H9 (cell line): ENCODE measurements at regions not wholly inside any gene's neighbourhood (a gene's known extent, or its start where the extent isn't known, plus 50 kb on each side); places are given as distances from the start of the nearest gene placed in this dataset.

Source experiments
- DNase-seq: peaks from one replicate; pipeline ENCODE4 v3.0.0-alpha.2; 2017
- H2AFZ ChIP-seq: one replicate; pipeline ENCODE4 v1.6.1; 2013; ENCODE audit warnings: mild to moderate bottlenecking, low read length, control low read depth, moderate library complexity
- H2AK5ac ChIP-seq: 2 replicates; pipeline ENCODE4 v1.6.1; 2013; ENCODE audit warnings: low read length, control low read depth, mixed read lengths; ENCODE audit not compliant: insufficient read length
- H2BK120ac ChIP-seq: one replicate; pipeline ENCODE4 v1.6.1; 2013; ENCODE audit warnings: low read depth, mild to moderate bottlenecking, low read length, control low read depth, inconsistent platforms; ENCODE audit not compliant: poor library complexity, severe bottlenecking
- H2BK12ac ChIP-seq: 2 replicates; pipeline ENCODE4 v1.6.1; 2013; ENCODE audit warnings: low read length, control low read depth, mixed read lengths, low read depth; ENCODE audit not compliant: insufficient read length
- H2BK15ac ChIP-seq: 2 replicates; pipeline ENCODE4 v1.6.1; 2013; ENCODE audit warnings: low read depth, low read length, control low read depth
- H2BK20ac ChIP-seq: one replicate; pipeline ENCODE4 v1.6.1; 2013; ENCODE audit warnings: low read depth, mild to moderate bottlenecking, low read length, control low read depth, inconsistent platforms; ENCODE audit not compliant: poor library complexity, severe bottlenecking
- H2BK5ac ChIP-seq: 2 replicates; pipeline ENCODE4 v1.6.1; 2013; ENCODE audit warnings: low read length, control low read depth, mixed read lengths; ENCODE audit not compliant: insufficient read length
- H3K14ac ChIP-seq: 2 replicates; pipeline ENCODE4 v1.6.1; 2013; ENCODE audit warnings: low read length, control low read depth; ENCODE audit not compliant: insufficient read depth
- H3K18ac ChIP-seq: 2 replicates; pipeline ENCODE4 v1.6.1; 2013; ENCODE audit warnings: low read depth, mild to moderate bottlenecking, mixed read lengths, low read length, control low read depth; ENCODE audit not compliant: insufficient read length
- H3K23ac ChIP-seq: 2 replicates; pipeline ENCODE4 v1.6.1; 2013; ENCODE audit warnings: low read length, control low read depth, mixed read lengths, low read depth; ENCODE audit not compliant: insufficient read length
- H3K23me2 ChIP-seq: 2 replicates; pipeline ENCODE4 v1.6.1; 2013; ENCODE audit warnings: low read depth, mild to moderate bottlenecking, mixed read lengths, low read length, control low read depth; ENCODE audit not compliant: insufficient read length, poor library complexity, severe bottlenecking
- H3K27ac ChIP-seq: 2 replicates; pipeline ENCODE4 v1.5.1; 2013; ENCODE audit warnings: low read length, control low read depth, mixed read lengths, low read depth; ENCODE audit not compliant: insufficient read length
- H3K27me3 ChIP-seq: 2 replicates; pipeline ENCODE4 v1.6.1; 2013; ENCODE audit warnings: low read length, control low read depth, inconsistent platforms; ENCODE audit not compliant: insufficient read depth
- H3K4ac ChIP-seq: 2 replicates; pipeline ENCODE4 v1.6.1; 2013; ENCODE audit warnings: low read depth, mild to moderate bottlenecking, control low read depth, inconsistent platforms, low read length, moderate library complexity
- H3K4me1 ChIP-seq: 2 replicates; pipeline ENCODE4 v1.6.1; 2013; ENCODE audit warnings: low read length, control low read depth, inconsistent platforms; ENCODE audit not compliant: insufficient read depth
- H3K4me2 ChIP-seq: 2 replicates; pipeline ENCODE4 v1.6.1; 2013; ENCODE audit warnings: low read length, control low read depth, mixed read lengths; ENCODE audit not compliant: insufficient read length, insufficient read depth
- H3K56ac ChIP-seq: 2 replicates; pipeline ENCODE4 v1.6.1; 2013; ENCODE audit warnings: low read depth, mild to moderate bottlenecking, mixed read lengths, low read length, control low read depth; ENCODE audit not compliant: insufficient read length
- H3K79me1 ChIP-seq: 2 replicates; pipeline ENCODE4 v1.6.1; 2013; ENCODE audit warnings: low read depth, mild to moderate bottlenecking, moderate library complexity, low read length, control low read depth, inconsistent platforms; ENCODE audit not compliant: insufficient read depth, poor library complexity, severe bottlenecking
- H3K79me2 ChIP-seq: 2 replicates; pipeline ENCODE4 v1.6.1; 2013; ENCODE audit warnings: low read length, control low read depth, inconsistent platforms; ENCODE audit not compliant: insufficient read depth
- H3K9ac ChIP-seq: 2 replicates; pipeline ENCODE4 v1.6.1; 2013; ENCODE audit warnings: low read length, control low read depth, mixed read lengths; ENCODE audit not compliant: insufficient read length; ENCODE audit errors: extremely low read depth
- H3K9me3 ChIP-seq: one replicate; pipeline ENCODE4 v1.6.1; 2013; ENCODE audit warnings: low read depth, low read length, inconsistent platforms; ENCODE audit not compliant: control insufficient read depth
- H3T11ph ChIP-seq: one replicate; pipeline ENCODE4 v1.6.1; 2013; ENCODE audit warnings: mild to moderate bottlenecking, low read length, control low read depth, inconsistent platforms
- H4K20me1 ChIP-seq: one replicate; pipeline ENCODE4 v1.6.1; 2013; ENCODE audit not compliant: control insufficient read depth, insufficient read length, insufficient read depth
- H4K5ac ChIP-seq: 2 replicates; pipeline ENCODE4 v1.6.1; 2013; ENCODE audit warnings: low read depth, mild to moderate bottlenecking, mixed read lengths, low read length, control low read depth; ENCODE audit not compliant: insufficient read length
- H4K8ac ChIP-seq: replicated peaks from 2 replicates; pipeline ENCODE4 v1.6.1; 2013; ENCODE audit warnings: low read length, control low read depth, mixed read lengths, low read depth; ENCODE audit not compliant: insufficient read length
- H4K91ac ChIP-seq: 2 replicates; pipeline ENCODE4 v1.6.1; 2013; ENCODE audit warnings: low read depth, mild to moderate bottlenecking, moderate library complexity, mixed read lengths, low read length, control low read depth; ENCODE audit not compliant: insufficient read length
- H3K27ac Mint-ChIP-seq, 3 experiments: 2 replicates in 2 of 3; 3 replicates in 1 of 3; pipeline ENCODE4 v1.8.0; 2020 to 2021; ENCODE audit warnings: mixed read lengths in 3 of 3, mild to moderate bottlenecking in 1 of 3, moderate library complexity in 1 of 3
- H3K27me3 Mint-ChIP-seq: 2 replicates; pipeline ENCODE4 v1.8.0; 2021; ENCODE audit warnings: low read depth, mild to moderate bottlenecking, moderate library complexity, mixed read lengths
- H3K36me3 Mint-ChIP-seq, 3 experiments: 2 replicates in 2 of 3; 3 replicates in 1 of 3; pipeline ENCODE4 v1.8.0; 2020 to 2021; ENCODE audit warnings: low read depth in 3 of 3, mixed read lengths in 3 of 3; ENCODE audit not compliant: insufficient read depth in 1 of 3
- H3K4me1 Mint-ChIP-seq, 2 experiments: 2 replicates each; pipeline ENCODE4 v1.8.0; 2020; ENCODE audit warnings: mixed read lengths in 2 of 2
- H3K4me3 Mint-ChIP-seq, 2 experiments: 2 replicates in 1 of 2; 3 replicates in 1 of 2; pipeline ENCODE4 v1.8.0; 2020 to 2021; ENCODE audit warnings: mild to moderate bottlenecking in 2 of 2, mixed read lengths in 2 of 2, moderate library complexity in 1 of 2
- H3K9me3 Mint-ChIP-seq, 2 experiments: 2 replicates in 1 of 2; 3 replicates in 1 of 2; pipeline ENCODE4 v1.8.0; 2020; ENCODE audit warnings: mild to moderate bottlenecking in 2 of 2, mixed read lengths in 2 of 2, moderate library complexity in 1 of 2
- CTCF ChIP-seq: fragments of 200-600 bp; sonication (generic); conservative IDR thresholded peaks from 3 replicates; pipeline ENCODE4 v1.8.0; 2021; ENCODE audit warnings: antibody characterized with exemption, mild to moderate bottlenecking
- WGBS: extraction: QIAGEN DNeasy Blood & Tissue Kit; methylation state at CpG from one replicate; pipeline ENCODE4 v1.1.7; 2013; ENCODE audit warnings: missing lambda C conversion rate, low lambda C conversion rate, mixed read lengths; ENCODE audit not compliant: insufficient read length; ENCODE audit errors: extremely low coverage; 5-methylcytosine and 5-hydroxymethylcytosine counted together

GRCh38 chr1:201762381-201762780, 66.6 kb upstream of the IPO9 start:
- H3K4me3 Mint-ChIP-seq: no peak overlapping the region
- Histone ChIP-seq H3K27me3 (no peaks in the 10 kb centered on the region), H2BK12ac (no peak overlapping the region), H3K4me1 (peaks cover 2% of the 10 kb centered on the region; the same call in 1 of the 2 replicates), H4K8ac (no peak overlapping the region), H4K5ac (no peak overlapping the region), H3K79me2 (no peaks in the 10 kb centered on the region), H3K23me2 (no peaks in the 10 kb centered on the region), H2AFZ (no peak overlapping the region), H3K4me2 (no peak overlapping the region), H3K18ac (no peak overlapping the region), H3K9me3 (no peaks in the 10 kb centered on the region), H3K4ac (no peak overlapping the region), H3K9ac (no peak overlapping the region), H3K23ac (no peak overlapping the region), H3K79me1 (no peaks in the 10 kb centered on the region), H3K14ac (no peak overlapping the region), H2BK5ac (no peak overlapping the region), H3K27ac (no peak overlapping the region), H2BK20ac (no peak overlapping the region), H4K20me1 (no peaks in the 10 kb centered on the region), H3T11ph (no peak overlapping the region), H2BK15ac (no peak overlapping the region), H2BK120ac (no peak overlapping the region), H3K56ac (no peak overlapping the region), H4K91ac (no peak overlapping the region), H2AK5ac (no peak overlapping the region)
- H3K36me3 Mint-ChIP-seq: no peaks in the 10 kb centered on the region
- WGBS: no CpG with 5 or more reads among the region's 2 CpGs
- no peak for DNase-seq
- no peaks in the 10 kb centered on the region for H3K27me3 Mint-ChIP-seq
- H3K4me1 Mint-ChIP-seq: peaks cover 28 to 39% of the 10 kb centered on the region in 2 experiments
- H3K27ac Mint-ChIP-seq: peak overlapping the region in 1 of 3 experiments; percentile 19; a peak in 1 of 7 replicates
- no peaks in the 10 kb centered on the region for H3K9me3 Mint-ChIP-seq
- no peak for TF ChIP-seq CTCF
